CD14-positive monocyte (primary cell): ENCODE measurements at regions not wholly inside any gene's neighbourhood (a gene's known extent, or its start where the extent isn't known, plus 50 kb on each side); places are given as distances from the start of the nearest gene placed in this dataset.

Source experiments
- DNase-seq, 3 donors: peaks; one replicate each; pipeline ENCODE4 v3.0.0-alpha.2; 2011 to 2022
- H2AFZ ChIP-seq: 2 replicates; pipeline ENCODE4 v1.6.0; 2012; ENCODE audit warnings: mild to moderate bottlenecking, low read depth, low read length, inconsistent platforms; ENCODE audit not compliant: insufficient read depth, poor library complexity, severe bottlenecking
- H3K27ac ChIP-seq, 2 donors: 1 replicate in 1 of 2; 2 replicates in 1 of 2; pipeline ENCODE4 v1.5.1; 2012 to 2013; ENCODE audit warnings: low read length in 2 of 2, control low read depth in 1 of 2, inconsistent platforms in 1 of 2, low read depth in 1 of 2, mild to moderate bottlenecking in 1 of 2
- H3K27me3 ChIP-seq, 2 donors: one replicate each; pipeline versions ENCODE4 v1.6.0 to v1.6.1; 2011 to 2013; ENCODE audit warnings: low read length in 2 of 2; ENCODE audit not compliant: control insufficient read depth in 2 of 2, insufficient read depth in 2 of 2
- H3K36me3 ChIP-seq, 2 donors: replicated peaks in 1 of 2; 1 replicate in 1 of 2; 2 replicates in 1 of 2; pipeline versions ENCODE4 v1.5.1 to v1.6.1; 2012 to 2013; ENCODE audit warnings: low read length in 2 of 2, control low read depth in 1 of 2, inconsistent platforms in 1 of 2, mild to moderate bottlenecking in 1 of 2; ENCODE audit not compliant: insufficient read depth in 2 of 2, control insufficient read depth in 1 of 2
- H3K4me1 ChIP-seq, 2 donors: 1 replicate in 1 of 2; 2 replicates in 1 of 2; pipeline versions ENCODE4 v1.5.1 to v1.6.1; 2012 to 2013; ENCODE audit warnings: low read length in 2 of 2, control low read depth in 1 of 2, inconsistent platforms in 1 of 2, mild to moderate bottlenecking in 1 of 2, moderate library complexity in 1 of 2; ENCODE audit not compliant: insufficient read depth in 2 of 2, control insufficient read depth in 1 of 2
- H3K4me2 ChIP-seq: replicated peaks from 2 replicates; pipeline ENCODE3; 2012; ENCODE audit warnings: low read length, moderate library complexity, mild to moderate bottlenecking; ENCODE audit not compliant: poor library complexity, severe bottlenecking; ENCODE audit errors: extremely low read depth
- H3K4me3 ChIP-seq, 3 experiments: fragments of 200-600 bp in 1 of 3; sonication (generic) in 1 of 3; replicated peaks in 1 of 3; 1 replicate in 2 of 3; 2 replicates in 1 of 3; pipeline ENCODE4 v1.5.1; 2011 to 2013; ENCODE audit warnings: low read length in 3 of 3, mild to moderate bottlenecking in 3 of 3, control low read depth in 2 of 3, low read depth in 2 of 3, inconsistent platforms in 1 of 3, moderate library complexity in 1 of 3
- H3K79me2 ChIP-seq: 2 replicates; pipeline ENCODE4 v1.6.0; 2012; ENCODE audit warnings: mild to moderate bottlenecking, control low read depth, inconsistent platforms, low read length, moderate library complexity; ENCODE audit not compliant: insufficient read depth
- H3K9ac ChIP-seq: 2 replicates; pipeline ENCODE4 v1.6.0; 2017; ENCODE audit warnings: low read length, mild to moderate bottlenecking; ENCODE audit not compliant: insufficient read depth, poor library complexity, severe bottlenecking
- H3K9me3 ChIP-seq, 2 donors: replicated peaks in 1 of 2; 1 replicate in 1 of 2; 2 replicates in 1 of 2; pipeline versions ENCODE4 v1.5.1 to v1.6.1; 2012 to 2013; ENCODE audit warnings: low read length in 2 of 2, control low read depth in 1 of 2; ENCODE audit not compliant: control insufficient read depth in 1 of 2, insufficient read depth in 1 of 2
- H4K20me1 ChIP-seq: 2 replicates; pipeline ENCODE4 v1.6.0; 2012; ENCODE audit warnings: mild to moderate bottlenecking, low read length, control low read depth, moderate library complexity; ENCODE audit not compliant: insufficient read depth
- H3K27ac Mint-ChIP-seq, 7 donors: one replicate each; pipeline ENCODE4 v1.8.0; 2020; ENCODE audit warnings: mild to moderate bottlenecking in 7 of 7, mixed read lengths in 7 of 7, moderate library complexity in 6 of 7, inconsistent platforms in 2 of 7
- H3K27me3 Mint-ChIP-seq, 3 donors: one replicate each; pipeline ENCODE4 v1.8.0; 2021 to 2022; ENCODE audit warnings: low read depth in 3 of 3, mild to moderate bottlenecking in 3 of 3, mixed read lengths in 3 of 3, moderate library complexity in 3 of 3, inconsistent platforms in 1 of 3
- H3K36me3 Mint-ChIP-seq, 2 donors: one replicate each; pipeline ENCODE4 v1.8.0; 2020; ENCODE audit warnings: mixed read lengths in 2 of 2, inconsistent platforms in 1 of 2, mild to moderate bottlenecking in 1 of 2
- H3K4me1 Mint-ChIP-seq: one replicate; pipeline ENCODE4 v1.8.0; 2020; ENCODE audit warnings: mild to moderate bottlenecking, mixed read lengths
- H3K4me3 Mint-ChIP-seq, 2 donors: one replicate each; pipeline ENCODE4 v1.8.0; 2020; ENCODE audit warnings: mild to moderate bottlenecking in 2 of 2, mixed read lengths in 2 of 2, moderate library complexity in 1 of 2
- H3K9me3 Mint-ChIP-seq, 7 donors: one replicate each; pipeline ENCODE4 v1.8.0; 2020 to 2022; ENCODE audit warnings: mixed read lengths in 7 of 7, mild to moderate bottlenecking in 6 of 7, moderate library complexity in 6 of 7, inconsistent platforms in 2 of 7
- CTCF ChIP-seq: fragments of 200-600 bp; IDR thresholded peaks from one replicate; pipeline ENCODE4 v1.8.0; 2022; ENCODE audit warnings: antibody characterized with exemption, mild to moderate bottlenecking
- WGBS: methylation state at CpG from one replicate; pipeline ENCODE4 v1.1.5; 2013; ENCODE audit warnings: missing lambda C conversion rate; ENCODE audit not compliant: insufficient coverage; 5-methylcytosine and 5-hydroxymethylcytosine counted together
- intact Hi-C, 2 donors: fragments of 100-400 bp; cut with micrococcal nuclease; formaldehyde crosslinking; loops; one replicate each; pipeline versions ENCODE4 v1.15.0 to v1.15.1; 2023

GRCh38 chr7:42494199-42494710, 257.2 kb upstream of the GLI3 start:
- WGBS: 88% methylated on average over 2 of the region's 5 CpGs
- Mint-ChIP-seq H3K27me3 (peaks cover 15 to 22% (median 18%) of the 10 kb centered on the region in 3 donors), H3K4me1 (no peaks in the 10 kb centered on the region), H3K27ac (no peak overlapping the region), H3K36me3 (no peaks in the 10 kb centered on the region), H3K4me3 (no peak overlapping the region), H3K9me3 (peaks cover 0 to 8% (median 0%) of the 10 kb centered on the region in 7 donors)
- Histone ChIP-seq H3K4me2 (no peak overlapping the region), H3K9ac (no peak overlapping the region), H3K27me3 (peaks cover 8 to 15% of the 10 kb centered on the region in 2 donors), H3K36me3 (no peaks in the 10 kb centered on the region), H3K79me2 (no peaks in the 10 kb centered on the region), H4K20me1 (no peaks in the 10 kb centered on the region), H3K9me3 (no peaks in the 10 kb centered on the region), H3K4me1 (no peaks in the 10 kb centered on the region), H2AFZ (no peak overlapping the region), H3K4me3 (no peak overlapping the region), H3K27ac (no peak overlapping the region)
- no peak for DNase-seq
- intact Hi-C loops: no loop called here
- no peak for TF ChIP-seq CTCF

GRCh38 chr7:42493436-42494198, 256.6 kb upstream of the GLI3 start:
- no peak overlapping the region for H3K4me3 Mint-ChIP-seq
- peaks cover 8 to 15% of the 10 kb centered on the region in 2 donors for H3K27me3 ChIP-seq
- H3K27ac Mint-ChIP-seq: no peak overlapping the region
- no peaks in the 10 kb centered on the region for H3K4me1 Mint-ChIP-seq
- H3K4me1 ChIP-seq: no peaks in the 10 kb centered on the region
- H3K9me3 Mint-ChIP-seq: peaks cover 0 to 8% (median under 1%) of the 10 kb centered on the region in 7 donors
- TF ChIP-seq CTCF: no peak
- no peak overlapping the region for H3K4me3 ChIP-seq
- no peak overlapping the region for H3K4me2 ChIP-seq
- H3K9me3 ChIP-seq: no peaks in the 10 kb centered on the region
- no peak overlapping the region for H2AFZ ChIP-seq
- H3K36me3 ChIP-seq: no peaks in the 10 kb centered on the region
- DNase-seq: no peak
- no peak overlapping the region for H3K27ac ChIP-seq
- no peaks in the 10 kb centered on the region for H3K79me2 ChIP-seq
- H4K20me1 ChIP-seq: no peaks in the 10 kb centered on the region
- intact Hi-C loops: no loop called here
- 1% methylated on average over 24 of the region's 29 CpGs for whole genome bisulfite sequencing
- H3K9ac ChIP-seq: no peak overlapping the region
- H3K27me3 Mint-ChIP-seq: peaks cover 15 to 22% (median 18%) of the 10 kb centered on the region in 3 donors
- H3K36me3 Mint-ChIP-seq: no peaks in the 10 kb centered on the region
